Suppressor macrophage (primary cell): ENCODE measurements at regions not wholly inside any gene's neighbourhood (a gene's known extent, or its start where the extent isn't known, plus 50 kb on each side); places are given as distances from the start of the nearest gene placed in this dataset.
"Not testable (repeated sequence)": the region's sequence is repeated elsewhere in the genome, so short reads cannot be mapped to it uniquely, and the experiment has no call there.

Source experiments
- DNase-seq, 4 experiments: peaks; one replicate each; pipeline ENCODE4 v3.0.0-alpha.2; 2020 to 2022

GRCh38 chr2:136322428-136322827 is 204.5 kb upstream of the CXCR4 start:
- peak in 3 of 4 experiments; percentile 27 to 51 (median 28) for DNase-seq

DNA sequence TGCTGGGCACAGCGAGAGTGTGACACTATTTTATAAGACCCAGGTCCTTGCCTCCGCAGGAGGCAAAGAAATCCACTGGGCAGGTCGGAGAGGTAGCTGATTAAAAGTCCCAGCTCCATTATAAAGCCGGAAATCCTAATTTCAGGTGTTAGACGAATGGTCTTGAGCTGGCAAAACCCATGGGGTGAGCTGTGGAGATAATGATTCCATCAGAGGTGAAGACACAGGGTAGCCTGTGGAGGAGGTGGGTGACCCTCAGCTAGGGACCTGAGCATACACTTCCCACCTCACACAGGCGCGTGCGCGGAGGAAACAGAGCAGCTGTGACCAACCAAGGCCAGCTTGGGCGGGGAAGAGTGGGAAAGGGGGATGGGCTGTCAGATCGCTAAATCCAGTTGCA is 201.7 kb upstream of the CXCR4 start:
- DNase-seq = no peak

- DNase-seq = peak; percentile 38 to 62 (median 52)
These were observed 201.3 kb upstream of the CXCR4 start for GRCh38 chr2:136319237-136319636.

DNA sequence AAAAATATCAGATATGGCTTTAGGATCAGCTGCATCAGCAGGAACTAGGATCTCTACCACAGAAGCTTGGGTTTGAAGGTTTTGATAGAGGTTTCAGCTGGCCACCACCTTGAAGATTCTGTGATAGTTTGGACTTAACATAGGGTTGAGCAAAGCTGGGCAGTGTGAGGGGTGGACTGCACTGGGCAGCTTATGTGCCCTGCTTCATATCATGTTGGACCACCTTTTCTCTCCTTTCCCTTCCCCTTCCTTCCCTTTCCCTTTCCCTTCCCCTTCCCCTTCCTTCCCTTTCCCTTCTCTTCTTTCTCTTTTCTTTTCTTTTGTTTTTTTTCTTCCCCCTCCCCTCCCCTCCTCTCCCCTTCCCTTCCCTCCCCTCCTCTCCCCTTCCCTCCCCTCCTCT is 196.3 kb upstream of the CXCR4 start:
- no peak for DNase-seq

DNA sequence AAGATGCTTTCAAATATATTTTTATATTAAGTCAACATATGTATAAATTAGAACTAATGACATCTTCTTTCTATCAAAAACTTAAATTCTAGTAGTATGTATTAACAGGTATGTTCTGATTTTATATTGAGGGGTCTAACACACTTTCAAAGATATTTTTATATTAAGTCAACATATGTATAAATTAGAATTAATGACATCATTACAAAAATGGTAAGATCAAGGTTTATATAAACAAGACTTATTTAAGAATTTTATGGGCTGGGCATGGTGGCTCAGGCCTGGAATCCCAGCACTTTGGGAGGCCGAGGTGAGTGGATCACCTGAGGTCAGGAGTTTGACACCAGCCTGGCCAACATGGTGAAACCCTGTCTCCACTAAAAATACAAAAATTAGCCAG is 194.6 kb upstream of the CXCR4 start:
- DNase-seq = not testable (repeated sequence)

- DNase-seq = peak; percentile 28 to 77 (median 58)
These were observed 193.1 kb upstream of the CXCR4 start for GRCh38 chr2:136310797-136311603.

GRCh38 chr2:136310005-136310495 is 192.1 kb upstream of the CXCR4 start:
- DNase-seq = no peak

DNA sequence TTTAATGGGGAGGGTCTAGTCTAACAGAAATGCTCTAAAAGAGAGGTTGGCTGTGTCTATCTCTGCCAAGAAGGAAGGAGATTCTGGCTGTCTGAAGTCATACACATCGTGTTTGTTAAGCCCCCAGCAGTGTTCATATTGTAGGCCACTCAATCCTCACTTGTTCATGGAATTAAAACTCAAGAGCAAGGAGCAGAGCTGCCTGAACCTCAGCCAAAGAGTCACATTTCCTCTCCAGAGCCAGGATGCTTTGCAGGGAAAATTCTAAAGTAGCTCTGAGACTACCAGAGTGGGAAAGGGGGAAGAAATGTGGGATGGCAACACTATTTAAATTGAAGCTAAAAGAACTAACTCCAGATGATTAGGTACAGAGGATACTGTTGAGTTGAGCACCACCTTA is 190.7 kb upstream of the CXCR4 start:
- DNase-seq = no peak

- no peak for DNase-seq
These were observed 188.9 kb upstream of the CXCR4 start for GRCh38 chr2:136306836-136307235.

GRCh38 chr2:136305517-136306192 is 187.7 kb upstream of the CXCR4 start:
- DNase-seq = no peak

DNA sequence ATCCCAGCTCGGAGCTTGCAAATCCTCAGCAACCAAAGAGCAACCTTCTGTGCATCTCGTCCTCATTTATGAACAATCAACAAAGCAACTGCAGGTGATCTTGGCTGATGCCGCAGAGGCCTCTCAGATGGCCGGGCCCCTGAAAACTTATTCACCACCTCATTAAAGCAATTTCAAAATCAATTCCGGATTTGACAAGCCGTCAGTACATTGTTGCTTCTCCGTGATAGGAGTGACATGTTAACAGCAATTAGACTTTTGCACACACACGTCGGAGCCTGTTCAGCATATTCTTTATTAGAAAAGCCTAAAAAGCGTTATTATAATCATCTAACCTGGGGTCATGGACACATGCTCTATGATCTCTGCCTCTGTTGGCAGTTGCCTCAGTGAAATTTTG is 183.1 kb upstream of the CXCR4 start:
- DNase-seq = no peak

GRCh38 chr2:136298631-136299030 is 180.7 kb upstream of the CXCR4 start:
- DNase-seq = no peak

GRCh38 chr2:136297994-136298393 is 180.0 kb upstream of the CXCR4 start:
- DNase-seq = no peak

DNA sequence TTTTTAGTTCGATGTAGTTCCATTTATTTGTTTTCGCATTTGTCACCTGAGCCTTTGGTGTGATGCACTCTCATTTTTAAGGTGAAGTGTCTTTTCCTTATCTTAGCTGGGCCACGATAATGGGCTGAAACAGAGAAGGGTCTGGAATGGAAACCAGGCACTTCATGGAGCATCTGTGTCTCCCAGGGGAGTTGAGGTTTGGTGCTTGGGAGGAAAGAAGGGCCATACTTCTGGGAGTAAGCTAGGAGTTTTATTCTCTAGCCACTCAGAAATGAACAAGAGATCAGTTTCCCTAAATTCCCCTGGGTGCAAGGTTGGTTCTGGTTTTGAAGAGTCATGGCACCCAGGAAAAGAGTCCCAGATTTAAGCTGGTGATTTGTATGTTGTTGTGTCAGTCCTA is 179.4 kb upstream of the CXCR4 start:
- DNase-seq = no peak

- DNase-seq = no peak
These were observed 177.2 kb upstream of the CXCR4 start for GRCh38 chr2:136295168-136295567.

DNA sequence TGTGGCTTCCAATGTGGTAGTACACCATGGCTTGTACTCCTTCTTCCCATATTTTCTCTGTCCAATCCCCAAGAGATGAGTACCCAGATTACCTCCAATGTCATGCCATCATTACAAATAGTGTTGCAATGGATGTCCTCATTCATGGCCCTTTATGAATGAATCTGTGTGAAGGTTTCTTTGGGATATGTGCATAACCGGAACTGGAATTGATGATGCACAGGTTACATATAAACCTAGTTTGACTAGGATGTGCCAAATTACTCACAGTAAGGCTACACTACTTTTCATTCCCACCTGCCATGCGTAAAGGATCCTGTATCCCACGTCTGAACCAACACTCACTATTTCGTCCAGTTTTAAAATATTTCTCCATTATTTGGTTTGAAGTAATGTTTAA is 173.9 kb upstream of the CXCR4 start:
- DNase-seq = no peak

GRCh38 chr2:136290326-136290725 is 172.4 kb upstream of the CXCR4 start:
- DNase-seq = no peak

- DNase-seq = no peak
These were observed 170.3 kb upstream of the CXCR4 start for GRCh38 chr2:136288249-136288648.

GRCh38 chr2:136286423-136286822 is 168.5 kb upstream of the CXCR4 start:
- DNase-seq = no peak

DNA sequence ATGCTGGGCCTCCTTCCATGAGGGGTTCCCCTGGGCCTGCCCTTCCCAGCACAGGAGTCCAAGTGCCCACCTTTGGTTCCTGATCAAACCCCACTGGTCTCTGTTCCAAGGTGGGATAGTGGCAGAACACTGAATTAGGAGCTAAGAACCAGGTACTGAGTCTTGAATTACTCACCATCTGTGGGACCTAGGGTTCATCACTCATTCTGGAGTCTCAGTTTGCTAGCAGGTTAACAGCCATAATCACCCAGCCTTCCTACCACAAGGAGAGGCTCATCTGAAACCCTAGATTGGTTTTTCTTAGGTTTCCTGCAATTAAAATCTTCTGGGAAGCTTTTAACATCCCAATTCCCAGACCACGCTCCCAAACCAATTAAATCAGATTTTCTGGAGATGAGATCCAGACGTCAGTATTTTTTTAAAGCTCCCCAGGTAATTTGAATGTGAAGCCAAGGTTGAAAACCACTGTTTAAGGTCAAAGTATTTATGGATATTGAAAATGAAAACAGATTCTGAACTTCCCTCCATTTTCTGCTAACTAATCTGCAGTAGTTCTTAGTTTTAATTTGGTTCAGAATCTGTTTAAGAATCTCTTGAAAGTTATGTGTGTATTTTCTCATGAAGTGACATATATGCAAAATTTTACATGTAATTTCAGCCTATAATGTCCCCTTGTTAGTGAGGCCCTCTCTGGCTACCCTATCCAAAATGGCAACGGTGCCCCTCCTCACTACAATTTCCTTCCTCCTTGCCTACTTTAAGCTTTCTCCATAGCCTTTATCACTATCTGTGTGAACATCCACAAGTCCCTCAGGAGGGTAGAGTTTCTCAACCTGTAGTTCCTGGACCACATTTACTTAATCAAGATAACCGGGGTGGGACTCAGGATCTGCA is 166.5 kb upstream of the CXCR4 start:
- DNase-seq = no peak

DNA sequence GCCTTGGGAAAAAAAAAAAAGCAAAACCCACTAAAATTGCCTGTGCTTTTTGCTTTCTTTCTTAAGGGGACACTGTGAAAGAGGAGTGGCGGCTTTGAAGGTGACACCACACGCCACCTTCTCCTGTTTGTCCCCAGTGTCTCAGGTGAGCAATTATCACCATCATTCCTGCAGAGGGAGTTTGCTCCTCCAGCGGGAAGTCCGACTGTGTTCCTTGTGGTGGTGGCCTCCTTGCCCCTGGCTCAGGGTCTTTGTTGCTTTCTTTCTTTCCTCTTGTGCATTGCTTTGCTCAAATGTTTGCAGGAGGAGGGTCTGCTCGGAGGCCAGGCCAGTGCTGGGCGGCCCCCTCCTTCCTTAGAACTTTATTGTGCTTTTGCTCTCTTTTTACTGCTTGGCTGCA is 164.3 kb upstream of the CXCR4 start:
- no peak for DNase-seq

GRCh38 chr2:136281281-136282114 is 163.5 kb upstream of the CXCR4 start:
- no peak for DNase-seq
